Fibroblast of lung (primary cell): ENCODE measurements at regions not wholly inside any gene's neighbourhood (a gene's known extent, or its start where the extent isn't known, plus 50 kb on each side); places are given as distances from the start of the nearest gene placed in this dataset.
A peak's percentile ranks its signal among the peaks of the same experiment; 100 is the strongest.

Experiments used
- DNase-seq, 2 donors: peaks; one replicate each; pipeline versions ENCODE4 v3.0.0 to v3.0.0-alpha.2; 2010; ENCODE audit warnings: low read depth in 2 of 2
- H2AFZ ChIP-seq: 2 replicates; pipeline ENCODE4 v1.5.1; 2012; ENCODE audit warnings: low read length, control low read depth, inconsistent platforms
- H3K27ac ChIP-seq: 2 replicates; pipeline ENCODE4 v1.5.1; 2011; ENCODE audit warnings: low read length, control low read depth; ENCODE audit not compliant: insufficient read depth
- H3K27me3 ChIP-seq: 2 replicates; pipeline ENCODE4 v1.5.1; 2011; ENCODE audit warnings: mild to moderate bottlenecking, low read length; ENCODE audit not compliant: control insufficient read depth, insufficient read depth
- H3K36me3 ChIP-seq: 2 replicates; pipeline ENCODE4 v1.5.1; 2011; ENCODE audit warnings: low read length; ENCODE audit not compliant: control insufficient read depth, insufficient read depth
- H3K4me1 ChIP-seq: 2 replicates; pipeline ENCODE4 v1.5.1; 2011; ENCODE audit warnings: low read length; ENCODE audit not compliant: control insufficient read depth, insufficient read depth; ENCODE audit errors: extremely low read depth
- H3K4me2 ChIP-seq: 2 replicates; pipeline ENCODE4 v1.5.1; 2011; ENCODE audit warnings: low read length, control low read depth; ENCODE audit not compliant: insufficient read depth; ENCODE audit errors: extremely low read depth
- H3K4me3 ChIP-seq, 4 experiments: fragments of 200-600 bp in 1 of 4; sonication (generic) in 1 of 4; replicated peaks in 1 of 4; 2 replicates each; pipeline ENCODE4 v1.5.1; 2011 to 2016; ENCODE audit warnings: low read length in 4 of 4, low read depth in 3 of 4, mild to moderate bottlenecking in 3 of 4, control low read depth in 2 of 4, inconsistent platforms in 1 of 4, mixed read lengths in 1 of 4; ENCODE audit not compliant: insufficient read depth in 1 of 4; ENCODE audit errors: control extremely low read depth in 1 of 4
- H3K79me2 ChIP-seq: 2 replicates; pipeline ENCODE4 v1.5.1; 2012; ENCODE audit warnings: mild to moderate bottlenecking, low read length, inconsistent platforms; ENCODE audit not compliant: control insufficient read depth, insufficient read depth
- H3K9ac ChIP-seq: 2 replicates; pipeline ENCODE4 v1.5.1; 2011; ENCODE audit warnings: mild to moderate bottlenecking, low read length, control low read depth; ENCODE audit not compliant: insufficient read depth
- H3K9me3 ChIP-seq: 2 replicates; pipeline ENCODE4 v1.5.1; 2012; ENCODE audit warnings: low read depth, low read length; ENCODE audit not compliant: control insufficient read depth, insufficient read depth
- H4K20me1 ChIP-seq: 2 replicates; pipeline ENCODE4 v1.5.1; 2011; ENCODE audit warnings: low read length; ENCODE audit not compliant: control insufficient read depth, insufficient read depth; ENCODE audit errors: extremely low read depth
- EZH2 ChIP-seq: IDR thresholded peaks from 2 replicates; pipeline ENCODE4 v1.5.1; 2012; ENCODE audit warnings: low read length, control low read depth, mild to moderate bottlenecking; ENCODE audit errors: missing control alignments
- TF ChIP-seq, protein P1 (sequence below), 2 donors: IDR thresholded peaks in 1 of 2; conservative IDR thresholded peaks in 1 of 2; 1 replicate in 1 of 2; 2 replicates in 1 of 2; pipeline ENCODE4 v1.5.1; 2011 to 2012; ENCODE audit warnings: low read length in 2 of 2, control low read depth in 1 of 2, inconsistent platforms in 1 of 2, low read depth in 1 of 2, mild to moderate bottlenecking in 1 of 2

DNA sequence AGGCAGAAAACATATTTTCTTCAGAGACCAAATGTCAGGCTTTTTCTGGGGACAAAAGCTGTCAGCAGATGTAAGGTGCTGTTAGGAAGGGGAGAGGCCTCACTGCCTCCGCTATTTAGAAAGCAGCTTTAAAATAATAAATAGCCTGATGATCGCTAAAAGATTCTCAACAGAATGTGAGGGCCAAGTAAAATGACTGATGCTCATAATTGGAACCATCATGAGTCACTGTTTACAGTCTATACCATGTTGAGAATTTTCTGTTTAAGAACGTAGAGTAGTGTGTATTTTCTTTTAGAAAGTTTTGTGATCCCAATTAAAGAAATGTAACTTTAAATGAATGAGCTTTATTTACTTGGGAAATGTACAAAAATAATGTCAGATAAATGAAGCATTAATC lies 220.0 kb downstream of the CLIC5 start:
- no peak overlapping the region for H3K27ac ChIP-seq
- H3K4me2 ChIP-seq: no peak overlapping the region
- no peaks in the 10 kb centered on the region for H4K20me1 ChIP-seq
- no peaks in the 10 kb centered on the region for H3K27me3 ChIP-seq
- no peak overlapping the region for H3K4me3 ChIP-seq
- no peak overlapping the region for H3K9ac ChIP-seq
- DNase-seq: peak in 1 of 2 donors; percentile 21
- H3K36me3 ChIP-seq: no peaks in the 10 kb centered on the region
- no peak for TF ChIP-seq EZH2
- TF ChIP-seq, protein P1, sequence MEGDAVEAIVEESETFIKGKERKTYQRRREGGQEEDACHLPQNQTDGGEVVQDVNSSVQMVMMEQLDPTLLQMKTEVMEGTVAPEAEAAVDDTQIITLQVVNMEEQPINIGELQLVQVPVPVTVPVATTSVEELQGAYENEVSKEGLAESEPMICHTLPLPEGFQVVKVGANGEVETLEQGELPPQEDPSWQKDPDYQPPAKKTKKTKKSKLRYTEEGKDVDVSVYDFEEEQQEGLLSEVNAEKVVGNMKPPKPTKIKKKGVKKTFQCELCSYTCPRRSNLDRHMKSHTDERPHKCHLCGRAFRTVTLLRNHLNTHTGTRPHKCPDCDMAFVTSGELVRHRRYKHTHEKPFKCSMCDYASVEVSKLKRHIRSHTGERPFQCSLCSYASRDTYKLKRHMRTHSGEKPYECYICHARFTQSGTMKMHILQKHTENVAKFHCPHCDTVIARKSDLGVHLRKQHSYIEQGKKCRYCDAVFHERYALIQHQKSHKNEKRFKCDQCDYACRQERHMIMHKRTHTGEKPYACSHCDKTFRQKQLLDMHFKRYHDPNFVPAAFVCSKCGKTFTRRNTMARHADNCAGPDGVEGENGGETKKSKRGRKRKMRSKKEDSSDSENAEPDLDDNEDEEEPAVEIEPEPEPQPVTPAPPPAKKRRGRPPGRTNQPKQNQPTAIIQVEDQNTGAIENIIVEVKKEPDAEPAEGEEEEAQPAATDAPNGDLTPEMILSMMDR (conservative IDR thresholded peaks at IDR 0.05 in 1 of 2, IDR thresholded peaks at IDR 0.05 in 1 of 2; ENCODE audit: low read depth in 1 of 2, low read length in 2 of 2): no peak
- no peaks in the 10 kb centered on the region for H3K9me3 ChIP-seq
- H3K4me1 ChIP-seq: peaks cover 3% of the 10 kb centered on the region
- no peak overlapping the region for H2AFZ ChIP-seq
- H3K79me2 ChIP-seq: no peaks in the 10 kb centered on the region

DNA sequence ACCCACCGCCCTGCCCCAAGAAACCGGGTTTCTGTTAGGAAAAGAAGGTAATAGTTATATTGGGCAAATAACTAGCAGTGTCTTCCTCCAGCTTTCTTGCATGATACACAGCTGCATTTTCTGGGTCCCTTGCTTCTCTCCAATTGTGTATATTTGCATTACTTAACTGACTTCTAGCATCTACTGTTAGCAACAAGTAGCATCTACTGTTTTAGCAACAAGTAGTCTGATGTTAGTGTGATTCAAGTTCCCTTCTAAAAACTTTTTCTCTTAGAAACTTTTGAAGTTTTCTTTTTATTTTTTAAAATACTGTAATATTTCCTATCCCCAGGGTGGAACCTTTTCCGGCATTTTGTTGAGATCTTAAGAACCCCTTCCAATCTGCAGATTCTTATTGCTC lies 221.2 kb downstream of the CLIC5 start:
- TF ChIP-seq, protein P1 (conservative IDR thresholded peaks at IDR 0.05 in 1 of 2, IDR thresholded peaks at IDR 0.05 in 1 of 2; ENCODE audit: low read depth in 1 of 2, low read length in 2 of 2): no peak
- no peak for TF ChIP-seq EZH2
- H3K4me1 ChIP-seq: peaks cover 3% of the 10 kb centered on the region
- no peak for DNase-seq

DNA sequence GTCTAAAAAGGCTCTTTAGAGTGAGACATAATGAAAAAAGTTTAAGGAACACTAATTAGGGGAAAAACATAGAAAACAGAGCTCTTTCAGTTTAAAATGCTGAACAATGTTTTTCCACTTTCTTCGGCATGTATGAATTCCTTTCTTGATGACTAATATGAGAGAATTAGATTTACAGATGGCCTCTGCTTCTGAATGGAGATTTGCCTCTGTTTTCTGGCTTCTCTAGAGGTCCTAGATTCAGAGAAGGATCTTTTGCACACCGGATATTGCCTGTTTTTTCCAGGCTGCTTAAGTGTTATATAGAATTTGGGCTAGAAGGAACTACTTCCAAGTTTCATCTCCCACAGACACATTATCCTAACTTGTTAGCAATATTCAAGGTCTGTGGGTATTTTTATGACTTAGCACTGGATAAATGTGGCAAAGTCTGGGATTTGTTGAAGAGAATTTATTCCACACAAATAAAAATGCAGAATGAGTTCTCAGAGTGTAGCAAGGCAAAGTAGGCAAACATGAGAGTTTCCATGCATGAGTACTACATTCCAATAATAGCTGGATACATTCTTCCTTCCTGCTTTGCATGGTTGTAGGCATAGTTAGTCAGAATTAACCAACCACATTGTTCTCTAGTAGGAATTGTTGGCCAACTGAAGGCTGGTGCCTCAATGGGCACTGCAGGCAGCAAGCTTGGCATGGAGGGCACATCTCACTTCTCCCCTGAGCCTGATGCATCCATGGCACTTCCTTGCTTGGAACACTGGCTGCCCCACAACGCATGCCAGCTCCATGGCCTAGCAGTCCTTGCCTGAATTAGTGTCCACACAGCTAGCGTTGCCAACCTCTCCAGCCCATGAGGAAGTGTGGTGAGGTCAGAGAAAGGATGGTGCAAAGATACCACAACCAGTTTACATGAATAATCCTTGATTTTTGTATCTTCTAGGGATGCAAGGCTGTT lies 224.2 kb downstream of the CLIC5 start:
- peak; percentile 19 to 89 for DNase-seq
- H3K9ac ChIP-seq: no peak overlapping the region
- H2AFZ ChIP-seq: no peak overlapping the region
- H3K27ac ChIP-seq: no peak overlapping the region
- no peaks in the 10 kb centered on the region for H3K9me3 ChIP-seq
- H3K4me3 ChIP-seq: no peak overlapping the region
- H3K4me1 ChIP-seq: peaks cover 3% of the 10 kb centered on the region
- H3K4me2 ChIP-seq: no peak overlapping the region
- no peaks in the 10 kb centered on the region for H4K20me1 ChIP-seq
- H3K27me3 ChIP-seq: no peaks in the 10 kb centered on the region
- H3K79me2 ChIP-seq: no peaks in the 10 kb centered on the region
- TF ChIP-seq, protein P1 (conservative IDR thresholded peaks at IDR 0.05 in 1 of 2, IDR thresholded peaks at IDR 0.05 in 1 of 2; ENCODE audit: low read depth in 1 of 2, low read length in 2 of 2): no peak
- TF ChIP-seq EZH2: no peak
- H3K36me3 ChIP-seq: no peaks in the 10 kb centered on the region

More for the DNA sequence above, 221.2 kb downstream of the CLIC5 start:
- Histone ChIP-seq H3K9ac (no peak overlapping the region), H3K4me2 (no peak overlapping the region), H3K79me2 (no peaks in the 10 kb centered on the region), H3K36me3 (no peaks in the 10 kb centered on the region), H3K9me3 (no peaks in the 10 kb centered on the region), H4K20me1 (no peaks in the 10 kb centered on the region), H3K4me3 (no peak overlapping the region), H3K27me3 (no peaks in the 10 kb centered on the region), H3K27ac (no peak overlapping the region), H2AFZ (no peak overlapping the region)
